ENCODE measurements at regions not wholly inside any gene's neighbourhood (a gene's known extent, or its start where the extent isn't known, plus 50 kb on each side); places are given as distances from the start of the nearest gene placed in this dataset.

DNA sequence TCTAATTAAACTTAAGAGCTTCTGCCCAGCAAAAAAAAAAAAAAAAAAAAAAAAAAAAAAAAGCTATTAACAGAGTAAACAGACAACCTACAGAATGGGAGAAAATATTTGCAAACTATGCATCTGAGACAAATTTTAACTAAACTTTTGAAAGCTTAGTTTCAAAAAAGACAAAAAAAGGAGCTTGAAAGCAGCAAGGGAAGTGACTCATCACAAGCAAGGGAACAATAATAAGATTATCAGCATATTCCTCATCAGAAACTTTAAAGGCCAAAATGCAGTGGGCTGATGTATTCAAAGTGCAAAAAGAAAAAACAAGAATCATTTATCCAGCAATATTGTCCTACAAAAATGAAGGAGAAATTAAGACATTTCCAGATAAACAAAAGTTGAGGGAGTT is 158.6 kb downstream of the RNF144B start:
- intact Hi-C loops (cut with micrococcal nuclease) (no loop called here), dilution Hi-C loops (cut with HindIII; ENCODE audit: low sequenced_read_pairs, unreplicated experiment) (no loop called here), in situ Hi-C loops (cut with MboI; ENCODE audit: low sequenced_read_pairs) (no loop called here)
- Histone ChIP-seq H4K91ac (ENCODE audit: insufficient read depth, low read depth, low read length) (no peak overlapping the region), H3K4me3 (ENCODE audit: insufficient read depth, low read depth, low read length) (no peak overlapping the region), H4K5ac (ENCODE audit: low read depth, low read length) (no peak overlapping the region), H3K9me1 (ENCODE audit: insufficient read depth, low read length) (no peaks in the 10 kb centered on the region), H3K4me1 (ENCODE audit: control insufficient read depth, insufficient read depth, low read length) (no peaks in the 10 kb centered on the region), H2BK120ac (ENCODE audit: low read depth, low read length) (no peak overlapping the region), H2AFZ (replicated peaks; ENCODE audit: low read length, poor library complexity) (no peak overlapping the region), H3K79me1 (ENCODE audit: low read depth in 1 of 2, low read length in 2 of 2) (no peaks in the 10 kb centered on the region), H4K8ac (ENCODE audit: low read depth in 2 of 2, low read length in 2 of 2) (no peak overlapping the region), H2BK5ac (ENCODE audit: low read depth, low read length, poor library complexity, severe bottlenecking) (no peak overlapping the region), H3K18ac (ENCODE audit: low read depth, low read length) (no peak overlapping the region), H3K4me2 (ENCODE audit: low read depth, low read length) (no peak overlapping the region), H3K14ac (replicated peaks; ENCODE audit: low read depth, low read length) (no peak overlapping the region), H3K36me3 (ENCODE audit: control insufficient read depth, insufficient read depth, low read length) (no peaks in the 10 kb centered on the region), H3K9me3 (ENCODE audit: control insufficient read depth, insufficient read depth, low read length) (no peaks in the 10 kb centered on the region), H3K27me3 (ENCODE audit: control insufficient read depth, insufficient read depth, low read length) (peaks cover 2% of the 10 kb centered on the region; the same call in 1 of the 2 replicates), H2BK20ac (ENCODE audit: low read depth, low read length) (no peak overlapping the region), H2BK15ac (ENCODE audit: low read depth, low read length) (no peak overlapping the region), H3K27ac (ENCODE audit: insufficient read depth, low read length) (no peak overlapping the region), H3K9ac (ENCODE audit: low read depth, low read length) (no peak overlapping the region), H2AK9ac (replicated peaks; ENCODE audit: low read depth, low read length, poor library complexity) (no peak overlapping the region), H3K23ac (ENCODE audit: low read depth, low read length) (no peak overlapping the region), H2AK5ac (ENCODE audit: low read depth, low read length) (no peak overlapping the region), H3K4ac (ENCODE audit: low read depth, low read length) (no peak overlapping the region), H3K56ac (ENCODE audit: extremely low read depth, insufficient read depth, low read length) (no peak overlapping the region), H4K20me1 (ENCODE audit: insufficient read depth, low read length) (no peaks in the 10 kb centered on the region)
- ChIA-PET POLR2A (ENCODE audit: unreplicated experiment) (no interaction called here), CTCF (no interaction called here)
- TF ChIP-seq, protein P1, sequence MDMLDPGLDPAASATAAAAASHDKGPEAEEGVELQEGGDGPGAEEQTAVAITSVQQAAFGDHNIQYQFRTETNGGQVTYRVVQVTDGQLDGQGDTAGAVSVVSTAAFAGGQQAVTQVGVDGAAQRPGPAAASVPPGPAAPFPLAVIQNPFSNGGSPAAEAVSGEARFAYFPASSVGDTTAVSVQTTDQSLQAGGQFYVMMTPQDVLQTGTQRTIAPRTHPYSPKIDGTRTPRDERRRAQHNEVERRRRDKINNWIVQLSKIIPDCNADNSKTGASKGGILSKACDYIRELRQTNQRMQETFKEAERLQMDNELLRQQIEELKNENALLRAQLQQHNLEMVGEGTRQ (IDR thresholded peaks at IDR 0.05; ENCODE audit: low read depth, low read length) = no peak
- no peak for TF ChIP-seq NFE2L2 (IDR thresholded peaks at IDR 0.05; ENCODE audit: low read depth, low read length)
- no peak for DNase-seq
- ATAC-seq (ENCODE audit: low read depth) = no peak
- BruUV-seq (replicated peaks) = no TSS peak

Data from IMR-90 (cell line).